Thyroid gland (tissue), 4 donors: ENCODE measurements at regions not wholly inside any gene's neighbourhood (a gene's known extent, or its start where the extent isn't known, plus 50 kb on each side); places are given as distances from the start of the nearest gene placed in this dataset.

Experiments
- POLR2A ChIP-seq, 2 donors: fragments of 450-650 bp; IDR thresholded peaks; one replicate each; pipeline ENCODE4 v1.6.1; 2017; ENCODE audit warnings: antibody characterized with exemption in 2 of 2, mild to moderate bottlenecking in 2 of 2, moderate library complexity in 1 of 2
- TF ChIP-seq, protein P1 (sequence below), 6 experiments: fragments of 200-600 bp in 3 of 6; fragments of 450-650 bp in 3 of 6; sonication (generic) in 3 of 6; IDR thresholded peaks; one replicate each; pipeline ENCODE4 v1.5.1; 2016 to 2019; ENCODE audit warnings: antibody characterized with exemption in 6 of 6, mild to moderate bottlenecking in 2 of 6, inconsistent platforms in 1 of 6, moderate library complexity in 1 of 6

DNA sequence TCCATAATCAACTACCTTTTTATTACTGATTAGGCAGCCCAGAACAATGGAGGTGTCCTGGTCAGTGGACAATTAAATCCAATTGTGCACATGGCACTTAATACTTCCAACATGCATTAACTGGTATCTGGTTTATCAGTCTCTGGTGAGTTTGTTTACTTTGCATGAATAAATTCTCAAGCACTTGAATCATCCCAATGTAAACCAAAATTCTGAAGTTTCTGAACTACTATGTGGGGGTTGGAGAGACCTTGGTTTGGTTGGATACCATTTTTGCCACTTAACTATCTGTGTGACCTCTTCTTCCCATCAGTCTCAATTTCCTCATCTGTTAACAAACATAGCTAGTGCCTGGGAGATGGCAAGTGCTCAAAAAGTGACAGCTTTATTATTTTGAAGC lies 70.5 kb upstream of the MAP4 start:
- no peak for TF ChIP-seq POLR2A (IDR thresholded peaks at IDR 0.05)
- TF ChIP-seq, protein P1, sequence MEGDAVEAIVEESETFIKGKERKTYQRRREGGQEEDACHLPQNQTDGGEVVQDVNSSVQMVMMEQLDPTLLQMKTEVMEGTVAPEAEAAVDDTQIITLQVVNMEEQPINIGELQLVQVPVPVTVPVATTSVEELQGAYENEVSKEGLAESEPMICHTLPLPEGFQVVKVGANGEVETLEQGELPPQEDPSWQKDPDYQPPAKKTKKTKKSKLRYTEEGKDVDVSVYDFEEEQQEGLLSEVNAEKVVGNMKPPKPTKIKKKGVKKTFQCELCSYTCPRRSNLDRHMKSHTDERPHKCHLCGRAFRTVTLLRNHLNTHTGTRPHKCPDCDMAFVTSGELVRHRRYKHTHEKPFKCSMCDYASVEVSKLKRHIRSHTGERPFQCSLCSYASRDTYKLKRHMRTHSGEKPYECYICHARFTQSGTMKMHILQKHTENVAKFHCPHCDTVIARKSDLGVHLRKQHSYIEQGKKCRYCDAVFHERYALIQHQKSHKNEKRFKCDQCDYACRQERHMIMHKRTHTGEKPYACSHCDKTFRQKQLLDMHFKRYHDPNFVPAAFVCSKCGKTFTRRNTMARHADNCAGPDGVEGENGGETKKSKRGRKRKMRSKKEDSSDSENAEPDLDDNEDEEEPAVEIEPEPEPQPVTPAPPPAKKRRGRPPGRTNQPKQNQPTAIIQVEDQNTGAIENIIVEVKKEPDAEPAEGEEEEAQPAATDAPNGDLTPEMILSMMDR (IDR thresholded peaks at IDR 0.05): no peak
